WTC11 (cell line): ENCODE measurements at regions not wholly inside any gene's neighbourhood (a gene's known extent, or its start where the extent isn't known, plus 50 kb on each side); places are given as distances from the start of the nearest gene placed in this dataset.

Experiments
- ATAC-seq: fragments of 200-7000 bp; cut with Tn5 transposase; 2 replicates; pipeline ENCODE4 v1.10.0; 2021; ENCODE audit warnings: mild to moderate bottlenecking, moderate library complexity
- CTCF ChIA-PET: fragments of 300-600 bp; sonication (Branson Sonifier 250); formaldehyde crosslinking; loops from one replicate; lab custom pipeline; 2021; ENCODE audit warnings: antibody characterized with exemption; lab: Charles Lee
- POLR2A ChIA-PET: fragments of 350-600 bp; sonication (Branson Sonifier 250); formaldehyde crosslinking; loops from one replicate; lab custom pipeline; 2021; ENCODE audit warnings: antibody characterized with exemption; lab: Charles Lee
- DNase-seq: peaks from one replicate; pipeline ENCODE4 v3.0.0; 2021; ENCODE audit warnings: low spot score
- H3K27ac Mint-ChIP-seq: 2 replicates; pipeline ENCODE4 v1.8.0; 2021; ENCODE audit warnings: mixed read lengths
- H3K27me3 Mint-ChIP-seq: 2 replicates; pipeline ENCODE4 v1.8.0; 2021; ENCODE audit warnings: low read depth, mild to moderate bottlenecking, moderate library complexity, mixed read lengths
- H3K36me3 Mint-ChIP-seq: 2 replicates; pipeline ENCODE4 v1.8.0; 2021; ENCODE audit warnings: mixed read lengths
- H3K4me1 Mint-ChIP-seq: 2 replicates; pipeline ENCODE4 v1.8.0; 2022; ENCODE audit warnings: mixed read lengths
- H3K4me3 Mint-ChIP-seq: 2 replicates; pipeline ENCODE4 v1.8.0; 2021; ENCODE audit warnings: mild to moderate bottlenecking, moderate library complexity, mixed read lengths
- H3K9me3 Mint-ChIP-seq: 2 replicates; pipeline ENCODE4 v1.8.0; 2021; ENCODE audit warnings: mixed read lengths
- FOXJ3 ChIP-seq: sonication (generic); formaldehyde crosslinking; IDR thresholded peaks from 2 replicates; pipeline ENCODE4 v1.9.0; 2021; ENCODE audit warnings: missing genetic modification reagents, mild to moderate bottlenecking, borderline replicate concordance
- GABPB1 ChIP-seq: sonication (generic); formaldehyde crosslinking; IDR thresholded peaks from 2 replicates; pipeline ENCODE4 v1.8.1; 2023; ENCODE audit warnings: mild to moderate bottlenecking, missing genetic modification reagents
- IRF2 ChIP-seq: sonication (generic); formaldehyde crosslinking; IDR thresholded peaks from 2 replicates; pipeline ENCODE4 v1.8.0; 2022; ENCODE audit warnings: low read depth, missing genetic modification reagents, borderline replicate concordance
- NFE2L1 ChIP-seq: sonication (generic); formaldehyde crosslinking; IDR thresholded peaks from 2 replicates; pipeline ENCODE4 v1.8.1; 2023; ENCODE audit warnings: missing genetic modification reagents
- NFYB ChIP-seq: sonication (generic); formaldehyde crosslinking; conservative IDR thresholded peaks from 2 replicates; pipeline ENCODE4 v1.8.0; 2022; ENCODE audit warnings: low read depth, missing genetic modification reagents
- PRRX2 ChIP-seq: fragments of 250-450 bp; sonication (Bioruptor Pico); IDR thresholded peaks from 2 replicates; pipeline ENCODE4 v1.8.0; 2021; ENCODE audit warnings: mild to moderate bottlenecking
- RELA ChIP-seq: sonication (generic); formaldehyde crosslinking; IDR thresholded peaks from 2 replicates; pipeline ENCODE4 v1.8.1; 2022; ENCODE audit warnings: missing genetic modification reagents, mild to moderate bottlenecking, borderline replicate concordance
- SP1 ChIP-seq: sonication (generic); formaldehyde crosslinking; conservative IDR thresholded peaks from 2 replicates; pipeline ENCODE4 v1.8.1; 2022; ENCODE audit warnings: missing genetic modification reagents
- TEAD1 ChIP-seq: sonication (generic); formaldehyde crosslinking; IDR thresholded peaks from 2 replicates; pipeline ENCODE4 v1.8.0; 2022; ENCODE audit warnings: mild to moderate bottlenecking, missing genetic modification reagents
- TEAD4 ChIP-seq: sonication (generic); formaldehyde crosslinking; IDR thresholded peaks from 2 replicates; pipeline ENCODE4 v1.8.0; 2022; ENCODE audit warnings: mild to moderate bottlenecking, missing genetic modification reagents
- TP53 ChIP-seq: sonication (generic); formaldehyde crosslinking; IDR thresholded peaks from 2 replicates; pipeline ENCODE4 v1.8.1; 2023; ENCODE audit warnings: mild to moderate bottlenecking, missing genetic modification reagents
- ZNF263 ChIP-seq: sonication (generic); formaldehyde crosslinking; IDR thresholded peaks from 2 replicates; pipeline ENCODE4 v1.8.1; 2022; ENCODE audit warnings: low read depth, mild to moderate bottlenecking, moderate library complexity, missing genetic modification reagents
- TF ChIP-seq, protein P1 (sequence below): sonication (generic); formaldehyde crosslinking; IDR thresholded peaks from 2 replicates; pipeline ENCODE4 v1.8.0; 2023; ENCODE audit warnings: mild to moderate bottlenecking, missing genetic modification reagents
- TF ChIP-seq, protein P2 (sequence below): sonication (generic); formaldehyde crosslinking; conservative IDR thresholded peaks from 2 replicates; pipeline ENCODE4 v1.8.1; 2022; ENCODE audit warnings: mild to moderate bottlenecking, missing genetic modification reagents
- TF ChIP-seq, protein P3 (sequence below): sonication (generic); formaldehyde crosslinking; IDR thresholded peaks from 2 replicates; pipeline ENCODE4 v1.8.0; 2022; ENCODE audit warnings: mild to moderate bottlenecking, missing genetic modification reagents
- TF ChIP-seq, protein P4 (sequence below): sonication (generic); formaldehyde crosslinking; IDR thresholded peaks from 2 replicates; pipeline ENCODE4 v1.8.1; 2022; ENCODE audit warnings: low read depth, mild to moderate bottlenecking, moderate library complexity, missing genetic modification reagents, borderline replicate concordance
- TF ChIP-seq, protein P5 (sequence below): sonication (generic); formaldehyde crosslinking; IDR thresholded peaks from 2 replicates; pipeline ENCODE4 v1.8.1; 2023; ENCODE audit warnings: mild to moderate bottlenecking, moderate library complexity, missing genetic modification reagents
- TF ChIP-seq, protein P6 (sequence below): fragments of 250-450 bp; sonication (Bioruptor Pico); IDR thresholded peaks from 2 replicates; pipeline ENCODE4 v1.9.0; 2021; ENCODE audit warnings: mild to moderate bottlenecking, borderline replicate concordance
- TF ChIP-seq, protein P7 (sequence below): sonication (generic); formaldehyde crosslinking; IDR thresholded peaks from 2 replicates; pipeline ENCODE4 v1.8.0; 2023; ENCODE audit warnings: missing genetic modification reagents

DNA sequence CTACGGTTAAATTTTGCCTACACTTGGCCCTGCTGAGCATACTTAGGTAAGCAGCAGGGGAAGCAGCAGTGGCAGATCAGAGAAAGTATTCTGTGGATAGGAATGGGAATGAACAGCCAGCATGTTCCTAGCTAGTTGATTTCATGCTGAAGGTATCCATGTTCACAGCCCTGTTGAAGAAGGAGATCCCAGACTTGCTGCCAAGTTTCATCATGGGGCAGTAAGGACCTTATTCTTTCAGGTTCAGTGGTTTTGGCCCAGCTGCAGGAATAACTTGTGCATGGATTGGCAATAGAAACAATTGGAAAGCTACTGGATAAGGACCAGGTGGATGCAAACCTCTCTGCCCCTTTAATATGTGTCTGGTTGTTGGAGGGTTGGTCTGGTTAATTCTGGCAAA is 98.2 kb upstream of the TMEM178A start (continued):
- TF ChIP-seq, protein P1, sequence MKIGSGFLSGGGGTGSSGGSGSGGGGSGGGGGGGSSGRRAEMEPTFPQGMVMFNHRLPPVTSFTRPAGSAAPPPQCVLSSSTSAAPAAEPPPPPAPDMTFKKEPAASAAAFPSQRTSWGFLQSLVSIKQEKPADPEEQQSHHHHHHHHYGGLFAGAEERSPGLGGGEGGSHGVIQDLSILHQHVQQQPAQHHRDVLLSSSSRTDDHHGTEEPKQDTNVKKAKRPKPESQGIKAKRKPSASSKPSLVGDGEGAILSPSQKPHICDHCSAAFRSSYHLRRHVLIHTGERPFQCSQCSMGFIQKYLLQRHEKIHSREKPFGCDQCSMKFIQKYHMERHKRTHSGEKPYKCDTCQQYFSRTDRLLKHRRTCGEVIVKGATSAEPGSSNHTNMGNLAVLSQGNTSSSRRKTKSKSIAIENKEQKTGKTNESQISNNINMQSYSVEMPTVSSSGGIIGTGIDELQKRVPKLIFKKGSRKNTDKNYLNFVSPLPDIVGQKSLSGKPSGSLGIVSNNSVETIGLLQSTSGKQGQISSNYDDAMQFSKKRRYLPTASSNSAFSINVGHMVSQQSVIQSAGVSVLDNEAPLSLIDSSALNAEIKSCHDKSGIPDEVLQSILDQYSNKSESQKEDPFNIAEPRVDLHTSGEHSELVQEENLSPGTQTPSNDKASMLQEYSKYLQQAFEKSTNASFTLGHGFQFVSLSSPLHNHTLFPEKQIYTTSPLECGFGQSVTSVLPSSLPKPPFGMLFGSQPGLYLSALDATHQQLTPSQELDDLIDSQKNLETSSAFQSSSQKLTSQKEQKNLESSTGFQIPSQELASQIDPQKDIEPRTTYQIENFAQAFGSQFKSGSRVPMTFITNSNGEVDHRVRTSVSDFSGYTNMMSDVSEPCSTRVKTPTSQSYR, result no peak
- TF ChIP-seq TP53 (CRISPR knock-in tag) (no peak), FOXJ3 (CRISPR knock-in tag) (no peak), GABPB1 (no peak), PRRX2 (no peak), TEAD4 (no peak), SP1 (CRISPR knock-in tag) (no peak), NFE2L1 (CRISPR knock-in tag) (no peak)
- TF ChIP-seq, protein P2, sequence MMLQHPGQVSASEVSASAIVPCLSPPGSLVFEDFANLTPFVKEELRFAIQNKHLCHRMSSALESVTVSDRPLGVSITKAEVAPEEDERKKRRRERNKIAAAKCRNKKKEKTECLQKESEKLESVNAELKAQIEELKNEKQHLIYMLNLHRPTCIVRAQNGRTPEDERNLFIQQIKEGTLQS (CRISPR knock-in tag), result no peak
- TF ChIP-seq, protein P3, sequence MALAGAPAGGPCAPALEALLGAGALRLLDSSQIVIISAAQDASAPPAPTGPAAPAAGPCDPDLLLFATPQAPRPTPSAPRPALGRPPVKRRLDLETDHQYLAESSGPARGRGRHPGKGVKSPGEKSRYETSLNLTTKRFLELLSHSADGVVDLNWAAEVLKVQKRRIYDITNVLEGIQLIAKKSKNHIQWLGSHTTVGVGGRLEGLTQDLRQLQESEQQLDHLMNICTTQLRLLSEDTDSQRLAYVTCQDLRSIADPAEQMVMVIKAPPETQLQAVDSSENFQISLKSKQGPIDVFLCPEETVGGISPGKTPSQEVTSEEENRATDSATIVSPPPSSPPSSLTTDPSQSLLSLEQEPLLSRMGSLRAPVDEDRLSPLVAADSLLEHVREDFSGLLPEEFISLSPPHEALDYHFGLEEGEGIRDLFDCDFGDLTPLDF (CRISPR knock-in tag), result no peak
- TF ChIP-seq, protein P4, sequence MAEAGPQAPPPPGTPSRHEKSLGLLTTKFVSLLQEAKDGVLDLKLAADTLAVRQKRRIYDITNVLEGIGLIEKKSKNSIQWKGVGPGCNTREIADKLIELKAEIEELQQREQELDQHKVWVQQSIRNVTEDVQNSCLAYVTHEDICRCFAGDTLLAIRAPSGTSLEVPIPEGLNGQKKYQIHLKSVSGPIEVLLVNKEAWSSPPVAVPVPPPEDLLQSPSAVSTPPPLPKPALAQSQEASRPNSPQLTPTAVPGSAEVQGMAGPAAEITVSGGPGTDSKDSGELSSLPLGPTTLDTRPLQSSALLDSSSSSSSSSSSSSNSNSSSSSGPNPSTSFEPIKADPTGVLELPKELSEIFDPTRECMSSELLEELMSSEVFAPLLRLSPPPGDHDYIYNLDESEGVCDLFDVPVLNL (CRISPR knock-in tag), result no peak
- TF ChIP-seq, all 79 proteins: peak for 0

DNA sequence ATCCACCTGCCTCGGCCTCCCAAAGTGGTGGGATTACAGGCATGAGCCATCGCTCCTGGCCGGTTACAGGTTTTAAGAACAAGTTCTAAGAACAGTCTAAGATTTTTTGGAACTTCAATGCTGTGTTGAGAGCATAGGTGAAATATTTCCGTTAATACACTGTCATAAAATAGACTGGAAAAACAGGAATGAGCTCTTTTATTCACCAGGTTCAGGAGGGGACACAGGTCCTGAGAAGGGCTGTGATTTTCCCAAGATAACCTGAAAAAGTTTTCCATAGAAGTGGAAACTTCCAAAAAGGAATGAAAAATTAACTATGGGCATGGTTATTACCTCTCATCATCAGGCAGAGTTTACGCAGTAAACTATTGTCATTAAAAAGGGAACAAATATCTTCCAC is 97.6 kb upstream of the TMEM178A start:
- Mint-ChIP-seq H3K4me3 (no peak overlapping the region), H3K36me3 (peaks cover 11% of the 10 kb centered on the region), H3K4me1 (peaks cover 6% of the 10 kb centered on the region), H3K9me3 (peaks cover 20% of the 10 kb centered on the region), H3K27me3 (no peaks in the 10 kb centered on the region; the same call in 1 of the 2 replicates), H3K27ac (no peak overlapping the region)
- TF ChIP-seq NFYB, result no peak
- ChIA-PET CTCF (no interaction called here), POLR2A (no interaction called here)
- DNase-seq, result no peak
- no peak for ATAC-seq

DNA sequence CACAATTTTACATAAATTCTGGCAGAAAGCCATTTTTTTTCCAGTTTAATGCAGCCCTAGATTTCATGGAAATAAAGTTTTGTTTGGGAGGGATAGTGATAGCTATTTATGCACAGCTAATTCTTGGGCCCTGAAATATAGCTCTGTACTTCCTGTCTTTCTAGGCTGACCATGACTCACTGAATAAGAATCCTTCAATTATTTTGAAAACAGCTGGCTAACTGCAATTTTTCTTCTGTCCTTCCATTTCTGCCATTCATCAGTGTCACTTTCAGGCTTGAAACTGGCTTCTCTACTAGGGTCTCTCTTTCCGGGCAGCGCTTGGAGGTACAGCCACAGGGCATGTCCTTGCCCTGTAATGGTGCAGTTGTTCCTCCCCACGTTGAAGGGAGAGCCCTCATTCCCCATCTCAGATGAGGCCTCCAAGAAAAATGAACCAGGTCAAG is 97.1 kb upstream of the TMEM178A start:
- ATAC-seq, result no peak
- H3K36me3 Mint-ChIP-seq, result peaks cover 7% of the 10 kb centered on the region
- H3K4me1 Mint-ChIP-seq, result peaks cover 6% of the 10 kb centered on the region
- POLR2A ChIA-PET, result no interaction called here
- H3K9me3 Mint-ChIP-seq, result peaks cover 15% of the 10 kb centered on the region
- TF ChIP-seq, protein P5, sequence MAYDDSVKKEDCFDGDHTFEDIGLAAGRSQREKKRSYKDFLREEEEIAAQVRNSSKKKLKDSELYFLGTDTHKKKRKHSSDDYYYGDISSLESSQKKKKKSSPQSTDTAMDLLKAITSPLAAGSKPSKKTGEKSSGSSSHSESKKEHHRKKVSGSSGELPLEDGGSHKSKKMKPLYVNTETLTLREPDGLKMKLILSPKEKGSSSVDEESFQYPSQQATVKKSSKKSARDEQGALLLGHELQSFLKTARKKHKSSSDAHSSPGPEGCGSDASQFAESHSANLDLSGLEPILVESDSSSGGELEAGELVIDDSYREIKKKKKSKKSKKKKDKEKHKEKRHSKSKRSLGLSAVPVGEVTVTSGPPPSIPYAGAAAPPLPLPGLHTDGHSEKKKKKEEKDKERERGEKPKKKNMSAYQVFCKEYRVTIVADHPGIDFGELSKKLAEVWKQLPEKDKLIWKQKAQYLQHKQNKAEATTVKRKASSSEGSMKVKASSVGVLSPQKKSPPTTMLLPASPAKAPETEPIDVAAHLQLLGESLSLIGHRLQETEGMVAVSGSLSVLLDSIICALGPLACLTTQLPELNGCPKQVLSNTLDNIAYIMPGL (CRISPR knock-in tag), result no peak
- TF ChIP-seq IRF2 (CRISPR knock-in tag), result no peak
- no peak for TF ChIP-seq TEAD1 (CRISPR knock-in tag)
- DNase-seq, result no peak
- CTCF ChIA-PET, result no interaction called here
- H3K27ac Mint-ChIP-seq, result no peak overlapping the region
- no peak overlapping the region for H3K4me3 Mint-ChIP-seq
- H3K27me3 Mint-ChIP-seq, result no peaks in the 10 kb centered on the region; the same call in 1 of the 2 replicates

DNA sequence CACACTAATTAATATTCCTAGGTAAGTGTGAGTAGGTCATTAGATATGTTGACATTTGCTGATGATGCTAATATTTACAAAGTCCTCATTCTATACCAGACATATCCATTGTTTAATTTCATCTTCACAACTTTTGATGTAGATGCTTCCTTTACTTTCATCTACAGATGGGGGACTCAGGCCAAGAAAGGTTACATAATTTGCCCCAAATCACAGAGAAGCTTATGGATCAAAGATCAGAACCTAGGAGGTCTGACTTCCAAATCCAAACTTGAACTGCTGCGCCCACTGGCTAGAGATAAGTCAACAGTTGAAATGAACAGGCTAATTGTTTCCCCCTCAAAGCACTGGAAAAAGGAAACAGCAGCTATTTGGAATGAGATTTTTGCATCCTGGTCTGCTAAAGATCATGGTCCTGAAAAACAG is 95.6 kb upstream of the TMEM178A start:
- ATAC-seq (no peak), DNase-seq (no peak)
- no peaks in the 10 kb centered on the region for H3K27me3 Mint-ChIP-seq
- H3K9me3 Mint-ChIP-seq, result peaks cover 2% of the 10 kb centered on the region; the same call in 1 of the 2 replicates
- POLR2A ChIA-PET, result no interaction called here
- H3K4me3 Mint-ChIP-seq, result no peak overlapping the region
- CTCF ChIA-PET, result no interaction called here
- H3K4me1 Mint-ChIP-seq, result peaks cover 6% of the 10 kb centered on the region
- no peak overlapping the region for H3K27ac Mint-ChIP-seq
- H3K36me3 Mint-ChIP-seq, result peaks cover 1% of the 10 kb centered on the region; the same call in 1 of the 2 replicates
- TF ChIP-seq SP1 (CRISPR knock-in tag) (no peak), ZNF263 (CRISPR knock-in tag) (no peak), RELA (CRISPR knock-in tag) (no peak)
- TF ChIP-seq, protein P6, sequence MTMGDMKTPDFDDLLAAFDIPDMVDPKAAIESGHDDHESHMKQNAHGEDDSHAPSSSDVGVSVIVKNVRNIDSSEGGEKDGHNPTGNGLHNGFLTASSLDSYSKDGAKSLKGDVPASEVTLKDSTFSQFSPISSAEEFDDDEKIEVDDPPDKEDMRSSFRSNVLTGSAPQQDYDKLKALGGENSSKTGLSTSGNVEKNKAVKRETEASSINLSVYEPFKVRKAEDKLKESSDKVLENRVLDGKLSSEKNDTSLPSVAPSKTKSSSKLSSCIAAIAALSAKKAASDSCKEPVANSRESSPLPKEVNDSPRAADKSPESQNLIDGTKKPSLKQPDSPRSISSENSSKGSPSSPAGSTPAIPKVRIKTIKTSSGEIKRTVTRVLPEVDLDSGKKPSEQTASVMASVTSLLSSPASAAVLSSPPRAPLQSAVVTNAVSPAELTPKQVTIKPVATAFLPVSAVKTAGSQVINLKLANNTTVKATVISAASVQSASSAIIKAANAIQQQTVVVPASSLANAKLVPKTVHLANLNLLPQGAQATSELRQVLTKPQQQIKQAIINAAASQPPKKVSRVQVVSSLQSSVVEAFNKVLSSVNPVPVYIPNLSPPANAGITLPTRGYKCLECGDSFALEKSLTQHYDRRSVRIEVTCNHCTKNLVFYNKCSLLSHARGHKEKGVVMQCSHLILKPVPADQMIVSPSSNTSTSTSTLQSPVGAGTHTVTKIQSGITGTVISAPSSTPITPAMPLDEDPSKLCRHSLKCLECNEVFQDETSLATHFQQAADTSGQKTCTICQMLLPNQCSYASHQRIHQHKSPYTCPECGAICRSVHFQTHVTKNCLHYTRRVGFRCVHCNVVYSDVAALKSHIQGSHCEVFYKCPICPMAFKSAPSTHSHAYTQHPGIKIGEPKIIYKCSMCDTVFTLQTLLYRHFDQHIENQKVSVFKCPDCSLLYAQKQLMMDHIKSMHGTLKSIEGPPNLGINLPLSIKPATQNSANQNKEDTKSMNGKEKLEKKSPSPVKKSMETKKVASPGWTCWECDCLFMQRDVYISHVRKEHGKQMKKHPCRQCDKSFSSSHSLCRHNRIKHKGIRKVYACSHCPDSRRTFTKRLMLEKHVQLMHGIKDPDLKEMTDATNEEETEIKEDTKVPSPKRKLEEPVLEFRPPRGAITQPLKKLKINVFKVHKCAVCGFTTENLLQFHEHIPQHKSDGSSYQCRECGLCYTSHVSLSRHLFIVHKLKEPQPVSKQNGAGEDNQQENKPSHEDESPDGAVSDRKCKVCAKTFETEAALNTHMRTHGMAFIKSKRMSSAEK (CRISPR knock-in tag), result no peak
- TF ChIP-seq, protein P7, sequence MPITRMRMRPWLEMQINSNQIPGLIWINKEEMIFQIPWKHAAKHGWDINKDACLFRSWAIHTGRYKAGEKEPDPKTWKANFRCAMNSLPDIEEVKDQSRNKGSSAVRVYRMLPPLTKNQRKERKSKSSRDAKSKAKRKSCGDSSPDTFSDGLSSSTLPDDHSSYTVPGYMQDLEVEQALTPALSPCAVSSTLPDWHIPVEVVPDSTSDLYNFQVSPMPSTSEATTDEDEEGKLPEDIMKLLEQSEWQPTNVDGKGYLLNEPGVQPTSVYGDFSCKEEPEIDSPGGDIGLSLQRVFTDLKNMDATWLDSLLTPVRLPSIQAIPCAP, result no peak
